ENCODE measurements at regions not wholly inside any gene's neighbourhood (a gene's known extent, or its start where the extent isn't known, plus 50 kb on each side); places are given as distances from the start of the nearest gene placed in this dataset.

DNA sequence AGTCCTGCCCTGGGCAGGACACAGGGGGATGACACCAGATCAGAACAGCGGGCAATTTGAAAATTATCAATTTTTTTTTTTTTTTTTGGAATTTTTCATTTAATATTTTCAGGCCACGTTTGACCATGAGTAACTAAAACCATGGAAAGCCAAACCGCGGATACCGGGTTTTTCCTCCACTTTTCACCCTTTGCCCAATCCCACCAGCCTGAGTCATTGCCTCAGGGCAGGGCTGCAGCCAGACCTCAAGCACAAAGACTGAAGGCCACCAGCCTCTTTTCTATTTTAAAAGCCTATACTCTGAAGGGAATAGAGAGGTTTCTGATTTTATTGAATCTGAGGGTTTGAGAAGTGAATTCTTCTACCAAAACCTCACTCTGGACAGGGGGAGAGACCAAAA is 381.1 kb downstream of the IRS1 start:
- Histone ChIP-seq H3K36me3 (no peaks in the 10 kb centered on the region), H3K27me3 (ENCODE audit: low read depth) (no peaks in the 10 kb centered on the region), H3K9me3 (replicated peaks) (no peaks in the 10 kb centered on the region), H3K27ac (replicated peaks) (no peak overlapping the region), H3K4me1 (no peaks in the 10 kb centered on the region), H3K4me3 (no peak overlapping the region)
- DNase-seq: no peak
- TF ChIP-seq, protein P1, sequence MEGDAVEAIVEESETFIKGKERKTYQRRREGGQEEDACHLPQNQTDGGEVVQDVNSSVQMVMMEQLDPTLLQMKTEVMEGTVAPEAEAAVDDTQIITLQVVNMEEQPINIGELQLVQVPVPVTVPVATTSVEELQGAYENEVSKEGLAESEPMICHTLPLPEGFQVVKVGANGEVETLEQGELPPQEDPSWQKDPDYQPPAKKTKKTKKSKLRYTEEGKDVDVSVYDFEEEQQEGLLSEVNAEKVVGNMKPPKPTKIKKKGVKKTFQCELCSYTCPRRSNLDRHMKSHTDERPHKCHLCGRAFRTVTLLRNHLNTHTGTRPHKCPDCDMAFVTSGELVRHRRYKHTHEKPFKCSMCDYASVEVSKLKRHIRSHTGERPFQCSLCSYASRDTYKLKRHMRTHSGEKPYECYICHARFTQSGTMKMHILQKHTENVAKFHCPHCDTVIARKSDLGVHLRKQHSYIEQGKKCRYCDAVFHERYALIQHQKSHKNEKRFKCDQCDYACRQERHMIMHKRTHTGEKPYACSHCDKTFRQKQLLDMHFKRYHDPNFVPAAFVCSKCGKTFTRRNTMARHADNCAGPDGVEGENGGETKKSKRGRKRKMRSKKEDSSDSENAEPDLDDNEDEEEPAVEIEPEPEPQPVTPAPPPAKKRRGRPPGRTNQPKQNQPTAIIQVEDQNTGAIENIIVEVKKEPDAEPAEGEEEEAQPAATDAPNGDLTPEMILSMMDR (IDR thresholded peaks at IDR 0.05; ENCODE audit: borderline replicate concordance): no peak
- intact Hi-C loops (cut with micrococcal nuclease): no loop called here

DNA sequence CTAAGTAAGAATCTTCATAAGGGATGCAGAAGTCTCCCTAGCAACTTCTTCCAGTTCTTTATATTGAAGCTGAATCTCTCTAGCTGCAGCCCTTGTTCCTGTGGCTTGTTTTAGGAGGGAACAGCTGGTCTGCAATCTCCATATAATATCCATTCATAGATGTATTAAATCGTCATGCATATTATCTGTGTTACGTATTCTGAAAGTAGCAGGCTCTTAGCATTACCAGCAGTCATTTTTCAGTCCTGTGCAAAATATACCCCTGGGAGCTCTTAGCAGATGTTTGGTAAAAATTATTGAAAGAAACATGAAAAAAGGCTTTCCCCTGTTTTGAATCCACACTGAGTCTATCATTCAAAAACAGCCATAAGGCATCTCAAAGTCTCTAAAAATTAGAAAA is 385.3 kb downstream of the IRS1 start:
- DNase-seq: no peak
- intact Hi-C loops (cut with micrococcal nuclease): no loop called here
- no peaks in the 10 kb centered on the region for H3K4me1 ChIP-seq
- no peak overlapping the region for H3K4me3 ChIP-seq
- no peaks in the 10 kb centered on the region for H3K36me3 ChIP-seq
- H3K9me3 ChIP-seq (replicated peaks): no peaks in the 10 kb centered on the region
- no peak overlapping the region for H3K27ac ChIP-seq (replicated peaks)
- H3K27me3 ChIP-seq (ENCODE audit: low read depth): no peaks in the 10 kb centered on the region
- TF ChIP-seq, protein P1 (IDR thresholded peaks at IDR 0.05; ENCODE audit: borderline replicate concordance): no peak

DNA sequence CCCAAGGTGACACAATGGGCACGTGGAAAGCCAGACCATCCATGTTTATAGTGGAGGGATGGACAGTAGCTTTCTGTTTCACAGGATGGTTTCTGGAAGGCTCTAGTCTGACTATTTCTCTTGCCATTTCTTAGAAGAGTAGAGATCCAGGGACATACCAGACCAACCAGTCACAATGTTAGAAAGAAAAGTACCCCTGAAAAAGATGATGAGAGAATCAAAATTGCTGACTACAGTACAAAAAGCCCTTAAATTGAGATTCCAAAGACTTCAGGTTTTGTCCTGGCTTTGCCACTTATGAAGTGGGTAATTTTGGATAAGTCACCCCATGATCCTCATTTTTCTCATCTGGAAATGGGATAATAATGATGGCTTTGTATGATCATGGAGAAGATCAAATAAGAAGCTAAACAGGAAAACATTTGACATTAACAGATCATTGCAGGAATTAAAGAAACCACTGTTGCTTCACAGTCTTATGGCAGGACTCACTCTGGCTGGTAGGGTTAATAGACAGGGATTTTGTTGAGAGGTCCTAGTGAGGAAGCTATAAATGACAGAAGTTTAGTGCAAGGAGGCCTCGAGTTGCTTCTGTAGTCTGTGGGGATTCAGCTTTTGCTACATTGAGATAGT is 386.0 kb downstream of the IRS1 start:
- intact Hi-C loops (cut with micrococcal nuclease): no loop called here
- Histone ChIP-seq H3K4me3 (no peak overlapping the region), H3K27ac (replicated peaks) (no peak overlapping the region), H3K9me3 (replicated peaks) (no peaks in the 10 kb centered on the region), H3K4me1 (no peaks in the 10 kb centered on the region), H3K36me3 (no peaks in the 10 kb centered on the region), H3K27me3 (ENCODE audit: low read depth) (no peaks in the 10 kb centered on the region)
- TF ChIP-seq, protein P1 (IDR thresholded peaks at IDR 0.05; ENCODE audit: borderline replicate concordance): no peak
- DNase-seq: no peak

DNA sequence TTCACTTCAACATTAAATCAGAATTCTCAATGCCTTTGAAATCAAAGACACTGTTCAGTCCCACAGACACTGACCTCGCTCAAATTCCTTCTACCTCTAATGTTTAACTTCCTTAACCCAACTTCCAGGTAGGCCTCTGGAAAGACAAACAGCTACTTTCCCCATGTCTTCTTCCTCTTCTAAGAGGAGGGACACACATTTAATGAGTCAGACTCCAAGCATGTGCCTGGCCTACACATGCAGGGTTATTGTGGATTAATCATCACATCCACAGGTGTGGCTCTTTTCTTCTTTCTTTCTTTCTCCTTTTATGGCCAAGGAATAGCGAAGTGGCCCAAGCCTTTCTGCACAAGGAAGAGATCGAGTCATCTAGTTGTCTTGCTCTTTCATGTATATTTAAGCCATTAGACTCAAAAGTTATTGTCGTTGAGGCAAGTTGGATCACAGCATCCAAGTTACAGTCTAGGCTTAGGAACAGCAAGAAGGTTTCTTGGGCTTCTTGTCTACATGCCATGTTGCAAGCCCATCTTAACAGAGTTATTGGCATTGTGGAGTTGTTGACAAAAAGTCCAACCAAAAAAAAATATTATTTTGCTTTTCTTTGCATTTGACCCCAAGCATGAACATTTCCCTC is 387.8 kb downstream of the IRS1 start:
- Histone ChIP-seq H3K36me3 (no peaks in the 10 kb centered on the region), H3K4me3 (no peak overlapping the region), H3K9me3 (replicated peaks) (no peaks in the 10 kb centered on the region), H3K27ac (replicated peaks) (no peak overlapping the region), H3K27me3 (ENCODE audit: low read depth) (no peaks in the 10 kb centered on the region), H3K4me1 (no peaks in the 10 kb centered on the region)
- TF ChIP-seq, protein P1 (IDR thresholded peaks at IDR 0.05; ENCODE audit: borderline replicate concordance): no peak
- intact Hi-C loops (cut with micrococcal nuclease): no loop called here
- DNase-seq: no peak

DNA sequence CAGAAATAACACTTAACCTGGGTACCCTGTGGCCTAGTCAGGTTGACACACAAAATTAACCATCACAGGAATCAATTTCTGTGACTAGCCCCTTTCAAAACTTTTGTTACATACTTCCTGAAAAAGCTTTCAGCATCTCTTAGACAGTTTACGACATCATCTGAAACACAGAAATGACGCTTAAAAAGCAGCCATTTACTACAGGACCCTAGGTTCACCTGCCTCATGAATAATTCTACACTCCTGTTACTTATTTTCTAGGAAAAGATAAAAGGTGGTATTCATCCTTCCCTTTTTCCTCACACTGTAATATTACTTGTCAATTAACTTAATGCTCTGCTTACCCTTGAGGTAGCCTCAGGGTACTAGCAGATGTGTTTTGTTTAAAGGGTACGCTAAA is 388.4 kb downstream of the IRS1 start:
- TF ChIP-seq, protein P1 (IDR thresholded peaks at IDR 0.05; ENCODE audit: borderline replicate concordance): no peak
- Histone ChIP-seq H3K36me3 (no peaks in the 10 kb centered on the region), H3K4me1 (no peaks in the 10 kb centered on the region), H3K4me3 (no peak overlapping the region), H3K27me3 (ENCODE audit: low read depth) (no peaks in the 10 kb centered on the region), H3K27ac (replicated peaks) (no peak overlapping the region), H3K9me3 (replicated peaks) (no peaks in the 10 kb centered on the region)
- DNase-seq: no peak
- intact Hi-C loops (cut with micrococcal nuclease): no loop called here

Data from left ventricle myocardium inferior (tissue), 1 donor.